ENCODE measurements at regions not wholly inside any gene's neighbourhood (a gene's known extent, or its start where the extent isn't known, plus 50 kb on each side); places are given as distances from the start of the nearest gene placed in this dataset.

GRCh38 chr13:107291875-107292274 lies 723.9 kb upstream of the ARGLU1 start:
- no peak for TF ChIP-seq EZH2phosphoT487 (IDR thresholded peaks at IDR 0.05; ENCODE audit: low read depth, severe bottlenecking, unreplicated experiment)
- no peak for TF ChIP-seq CTCF (IDR thresholded peaks at IDR 0.05; ENCODE audit: poor library complexity)

Data from hepatocyte (in vitro differentiated cells).